Upper lobe of left lung (tissue), 6 donors: ENCODE measurements at regions not wholly inside any gene's neighbourhood (a gene's known extent, or its start where the extent isn't known, plus 50 kb on each side); places are given as distances from the start of the nearest gene placed in this dataset.

Experiments used
- ATAC-seq, 2 donors: fragments of 200-7000 bp; cut with Tn5 transposase; one replicate each; pipeline ENCODE4 v1.9.1; 2022; ENCODE audit warnings: mild to moderate bottlenecking in 2 of 2, moderate library complexity in 2 of 2; ENCODE audit not compliant: low FRiP score in 2 of 2
- DNase-seq, 2 donors: peaks; one replicate each; pipeline ENCODE4 v3.0.0-alpha.2; 2019 to 2020
- H3K27ac ChIP-seq, 4 donors: fragments of 200-600 bp; sonication (generic); one replicate each; pipeline ENCODE4 v1.5.1; 2016 to 2019
- H3K27me3 ChIP-seq, 4 donors: fragments of 200-600 bp; sonication (generic); one replicate each; pipeline ENCODE4 v1.5.1; 2017 to 2019
- H3K36me3 ChIP-seq, 4 donors: fragments of 200-600 bp; sonication (generic); one replicate each; pipeline ENCODE4 v1.5.1; 2016 to 2019
- H3K4me1 ChIP-seq, 4 donors: fragments of 200-600 bp; sonication (generic); one replicate each; pipeline ENCODE4 v1.5.1; 2018 to 2019
- H3K4me3 ChIP-seq, 4 donors: fragments of 200-600 bp; sonication (generic); one replicate each; pipeline ENCODE4 v1.5.1; 2017 to 2019; ENCODE audit warnings: mild to moderate bottlenecking in 2 of 4, moderate library complexity in 1 of 4
- H3K9me3 ChIP-seq, 4 donors: fragments of 200-600 bp; sonication (generic); one replicate each; pipeline ENCODE4 v1.5.1; 2018 to 2019
- EP300 ChIP-seq, 4 donors: sonication (generic); formaldehyde crosslinking; IDR thresholded peaks; one replicate each; pipeline ENCODE4 v1.5.1; 2017; ENCODE audit warnings: antibody characterized with exemption in 4 of 4, control low read depth in 2 of 4
- POLR2A ChIP-seq, 4 donors: fragments of 450-650 bp; IDR thresholded peaks; one replicate each; pipeline ENCODE4 v1.5.1; 2016 to 2017; ENCODE audit warnings: antibody characterized with exemption in 4 of 4, mild to moderate bottlenecking in 2 of 4
- POLR2AphosphoS5 ChIP-seq, 2 donors: sonication (generic); formaldehyde crosslinking; IDR thresholded peaks; one replicate each; pipeline ENCODE4 v1.5.1; 2017; ENCODE audit warnings: antibody characterized with exemption in 2 of 2
- WGBS, 2 donors: methylation state at CpG; one replicate each; pipeline ENCODE4 v1.1.5; 2017 to 2018; 5-methylcytosine and 5-hydroxymethylcytosine counted together
- TF ChIP-seq, protein P1 (sequence below), 6 experiments: fragments of 450-650 bp in 4 of 6; fragments of 200-600 bp in 2 of 6; sonication (generic) in 2 of 6; IDR thresholded peaks; one replicate each; pipeline ENCODE4 v1.5.1; 2016 to 2019; ENCODE audit warnings: antibody characterized with exemption in 6 of 6
- donor health status: DM: no; HTN: no; CAD: no; lungs with moderate emphysema.
- donor health status: DM: no; HTN: yes; CAD: no; lungs with severe emphysema.

GRCh38 chr15:46996359-46996758 is 720.9 kb upstream of the SEMA6D start:
- 67 to 88% methylated on average over 1 to 3 of the region's 3 CpGs for WGBS, 2 donors
- Histone ChIP-seq H3K9me3 (peaks cover 0 to 15% (median 3%) of the 10 kb centered on the region in 4 donors), H3K27ac (no peak overlapping the region), H3K4me1 (no peaks in the 10 kb centered on the region), H3K4me3 (no peak overlapping the region), H3K36me3 (no peaks in the 10 kb centered on the region), H3K27me3 (no peaks in the 10 kb centered on the region)
- ATAC-seq (no peak), DNase-seq (no peak)
- TF ChIP-seq, protein P1, sequence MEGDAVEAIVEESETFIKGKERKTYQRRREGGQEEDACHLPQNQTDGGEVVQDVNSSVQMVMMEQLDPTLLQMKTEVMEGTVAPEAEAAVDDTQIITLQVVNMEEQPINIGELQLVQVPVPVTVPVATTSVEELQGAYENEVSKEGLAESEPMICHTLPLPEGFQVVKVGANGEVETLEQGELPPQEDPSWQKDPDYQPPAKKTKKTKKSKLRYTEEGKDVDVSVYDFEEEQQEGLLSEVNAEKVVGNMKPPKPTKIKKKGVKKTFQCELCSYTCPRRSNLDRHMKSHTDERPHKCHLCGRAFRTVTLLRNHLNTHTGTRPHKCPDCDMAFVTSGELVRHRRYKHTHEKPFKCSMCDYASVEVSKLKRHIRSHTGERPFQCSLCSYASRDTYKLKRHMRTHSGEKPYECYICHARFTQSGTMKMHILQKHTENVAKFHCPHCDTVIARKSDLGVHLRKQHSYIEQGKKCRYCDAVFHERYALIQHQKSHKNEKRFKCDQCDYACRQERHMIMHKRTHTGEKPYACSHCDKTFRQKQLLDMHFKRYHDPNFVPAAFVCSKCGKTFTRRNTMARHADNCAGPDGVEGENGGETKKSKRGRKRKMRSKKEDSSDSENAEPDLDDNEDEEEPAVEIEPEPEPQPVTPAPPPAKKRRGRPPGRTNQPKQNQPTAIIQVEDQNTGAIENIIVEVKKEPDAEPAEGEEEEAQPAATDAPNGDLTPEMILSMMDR (IDR thresholded peaks at IDR 0.05), result no peak
- TF ChIP-seq POLR2A (IDR thresholded peaks at IDR 0.05), result no peak
- no peak for TF ChIP-seq EP300 (IDR thresholded peaks at IDR 0.05)
- no peak for TF ChIP-seq POLR2AphosphoS5 (IDR thresholded peaks at IDR 0.05)

GRCh38 chr15:46997501-46997900 is 719.8 kb upstream of the SEMA6D start:
- WGBS, 2 donors, result 94 to 95% methylated on average over 3 of the region's 3 CpGs
- Histone ChIP-seq H3K27ac (no peak overlapping the region), H3K4me1 (no peaks in the 10 kb centered on the region), H3K27me3 (no peaks in the 10 kb centered on the region), H3K9me3 (peaks cover 0 to 15% (median 3%) of the 10 kb centered on the region in 4 donors), H3K4me3 (no peak overlapping the region), H3K36me3 (no peaks in the 10 kb centered on the region)
- no peak for DNase-seq
- ATAC-seq, result no peak
- no peak for TF ChIP-seq POLR2AphosphoS5 (IDR thresholded peaks at IDR 0.05)
- TF ChIP-seq, protein P1 (IDR thresholded peaks at IDR 0.05), result no peak
- TF ChIP-seq EP300 (IDR thresholded peaks at IDR 0.05), result no peak
- TF ChIP-seq POLR2A (IDR thresholded peaks at IDR 0.05), result no peak

DNA sequence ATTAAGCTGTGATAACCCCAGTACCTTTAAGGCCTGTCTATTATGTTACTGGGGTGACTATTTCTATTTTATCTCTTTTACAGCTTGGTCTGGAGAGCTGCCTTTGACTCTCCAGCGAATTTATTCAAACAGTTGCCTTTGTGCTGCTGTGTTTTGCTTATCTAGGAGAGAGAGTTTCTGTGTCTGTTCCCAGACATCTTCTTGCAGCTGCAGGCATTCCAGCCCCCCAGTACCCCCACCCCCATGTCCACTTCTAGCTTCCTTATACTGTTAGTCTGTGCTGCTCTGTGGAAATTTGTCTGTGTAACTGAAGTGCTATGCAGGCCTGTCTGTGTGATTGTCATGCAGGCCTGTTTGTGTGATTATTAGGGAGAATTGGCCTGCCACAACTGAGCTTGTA is 713.7 kb upstream of the SEMA6D start:
- Histone ChIP-seq H3K9me3 (peaks cover 0 to 10% (median 3%) of the 10 kb centered on the region in 4 donors), H3K36me3 (no peaks in the 10 kb centered on the region), H3K27me3 (no peaks in the 10 kb centered on the region), H3K4me3 (no peak overlapping the region), H3K4me1 (no peaks in the 10 kb centered on the region), H3K27ac (no peak overlapping the region)
- TF ChIP-seq, protein P1 (IDR thresholded peaks at IDR 0.05), result no peak
- TF ChIP-seq POLR2AphosphoS5 (IDR thresholded peaks at IDR 0.05) (no peak), EP300 (IDR thresholded peaks at IDR 0.05) (no peak), POLR2A (IDR thresholded peaks at IDR 0.05) (no peak)
- 24 to 25% methylated on average over 1 of the region's 1 CpG for WGBS, 2 donors
- DNase-seq, result no peak
- no peak for ATAC-seq

DNA sequence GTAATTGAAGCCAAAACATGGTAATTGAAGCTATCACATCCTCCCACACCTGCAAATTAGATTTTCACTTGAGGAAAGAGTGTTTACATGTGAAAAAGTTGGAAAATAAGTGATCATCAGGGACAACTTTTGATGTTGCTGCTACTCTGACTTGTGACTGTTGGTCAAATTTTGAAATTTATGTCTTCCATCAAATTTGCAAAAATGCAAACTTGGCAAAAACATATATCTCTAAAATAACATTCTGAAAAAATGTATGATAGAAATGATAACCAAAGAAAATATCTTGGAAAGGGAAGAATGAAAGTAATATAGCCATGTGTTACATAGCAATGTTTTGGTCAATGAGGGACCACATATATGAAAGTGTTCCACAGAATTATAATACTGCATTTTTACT is 703.9 kb upstream of the SEMA6D start:
- Histone ChIP-seq H3K27me3 (no peaks in the 10 kb centered on the region), H3K27ac (no peak overlapping the region), H3K36me3 (no peaks in the 10 kb centered on the region), H3K4me3 (no peak overlapping the region), H3K4me1 (no peaks in the 10 kb centered on the region), H3K9me3 (peaks cover 0 to 3% (median 0%) of the 10 kb centered on the region in 4 donors)
- ATAC-seq, result no peak
- TF ChIP-seq EP300 (IDR thresholded peaks at IDR 0.05) (no peak), POLR2A (IDR thresholded peaks at IDR 0.05) (no peak), POLR2AphosphoS5 (IDR thresholded peaks at IDR 0.05) (no peak)
- TF ChIP-seq, protein P1 (IDR thresholded peaks at IDR 0.05), result no peak
- DNase-seq, result no peak

- DNase-seq, result no peak
- Histone ChIP-seq H3K27me3 (no peaks in the 10 kb centered on the region), H3K27ac (no peak overlapping the region), H3K36me3 (no peaks in the 10 kb centered on the region), H3K9me3 (no peaks in the 10 kb centered on the region), H3K4me3 (no peak overlapping the region), H3K4me1 (no peaks in the 10 kb centered on the region)
- TF ChIP-seq EP300 (IDR thresholded peaks at IDR 0.05), result no peak
- TF ChIP-seq, protein P1 (IDR thresholded peaks at IDR 0.05), result no peak
- no peak for TF ChIP-seq POLR2A (IDR thresholded peaks at IDR 0.05)
- TF ChIP-seq POLR2AphosphoS5 (IDR thresholded peaks at IDR 0.05), result no peak
- peak in 1 of 2 donors; percentile 30 for ATAC-seq
- 69 to 72% methylated on average over 4 to 5 of the region's 5 CpGs for WGBS, 2 donors
Observed at GRCh38 chr15:47027322-47027946, 689.9 kb upstream of the SEMA6D start.
